ENCODE measurements at regions not wholly inside any gene's neighbourhood (a gene's known extent, or its start where the extent isn't known, plus 50 kb on each side); places are given as distances from the start of the nearest gene placed in this dataset.
"Not testable (repeated sequence)": the region's sequence is repeated elsewhere in the genome, so short reads cannot be mapped to it uniquely, and the experiment has no call there.

DNA sequence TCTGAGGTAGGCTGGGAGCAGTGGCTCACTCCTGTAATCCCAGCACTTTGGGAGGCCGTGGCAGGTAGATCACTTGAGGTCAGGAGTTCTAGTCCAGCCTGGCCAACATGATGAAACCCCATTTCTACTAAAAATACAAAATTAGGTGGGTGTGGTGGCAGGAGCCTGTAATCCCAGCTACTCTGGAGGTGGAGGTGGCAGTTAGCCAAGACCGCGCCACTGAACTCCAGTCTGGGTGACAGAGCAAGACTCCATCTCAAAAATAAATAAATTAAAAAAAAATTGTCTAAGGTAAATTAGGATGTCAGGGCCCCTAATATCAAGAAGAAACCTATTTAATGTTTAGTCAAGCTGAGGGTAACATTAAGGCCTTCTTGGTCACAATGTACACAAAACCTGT is 123.7 kb upstream of the TUSC1 start:
- intact Hi-C loops (cut with DNase I); DNase-seq (ENCODE audit: low spot score); ATAC-seq: not testable (repeated sequence)

DNA sequence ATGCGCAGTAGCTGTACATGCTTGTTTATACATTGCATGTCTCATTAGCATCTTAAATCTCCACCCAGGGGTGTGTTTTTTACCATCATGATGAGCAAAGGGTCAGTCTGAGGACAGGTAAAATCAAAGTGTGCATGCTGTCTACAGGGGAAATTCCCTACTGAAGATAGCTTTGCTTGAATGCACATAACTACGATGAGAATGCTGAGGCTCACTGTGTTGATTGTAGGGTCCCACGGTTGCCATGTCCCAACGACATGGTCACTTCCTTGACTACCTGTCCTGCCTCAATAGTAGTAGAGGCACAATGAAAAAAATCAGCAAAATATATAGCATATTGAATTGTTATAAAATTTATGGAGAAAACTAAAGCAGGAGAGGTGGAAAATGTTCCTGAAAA is 95.6 kb upstream of the TUSC1 start:
- DNase-seq (ENCODE audit: low spot score) (no peak), ATAC-seq (no peak)
- intact Hi-C loops (cut with DNase I), result no loop called here

DNA sequence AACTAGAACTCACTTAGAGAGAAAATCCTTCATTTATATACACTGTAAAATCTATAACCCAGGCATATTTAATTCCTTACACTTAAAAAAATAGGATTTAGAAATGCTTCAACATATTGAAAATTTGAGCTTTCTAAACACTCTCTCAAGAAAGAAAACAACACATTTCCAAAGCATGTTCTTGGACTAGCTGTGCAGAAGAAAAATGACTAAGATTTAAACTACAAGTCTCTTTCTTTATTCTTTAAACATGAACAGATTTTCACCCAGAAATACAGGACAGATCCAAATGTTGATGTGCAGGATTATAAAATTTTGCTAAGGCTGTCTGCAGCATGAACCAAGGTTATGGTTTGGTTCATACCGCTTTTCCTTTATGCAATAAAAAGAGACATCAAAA is 77.7 kb upstream of the TUSC1 start:
- no peak for ATAC-seq

DNA sequence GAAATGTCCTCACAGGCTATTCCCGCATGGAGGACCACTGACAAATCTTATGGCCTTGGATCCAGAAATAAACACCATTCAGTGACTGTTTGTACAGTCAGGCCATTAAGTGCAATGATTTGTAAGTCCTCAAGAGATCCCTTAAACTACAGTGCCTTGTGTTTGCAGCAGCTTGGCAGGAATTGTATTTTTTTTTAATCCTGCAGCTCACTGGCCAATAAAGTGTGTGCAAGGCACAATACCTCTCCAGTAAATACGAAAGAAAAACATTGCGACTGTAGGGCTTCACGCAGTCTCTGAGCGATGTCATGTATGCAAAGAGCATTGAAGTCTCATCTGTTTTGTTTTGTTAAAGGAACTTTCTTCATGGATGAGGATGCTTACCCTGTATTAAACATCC is 74.2 kb upstream of the TUSC1 start:
- DNase-seq (ENCODE audit: low spot score) (no peak), ATAC-seq (no peak)
- intact Hi-C loops (cut with DNase I), result no loop called here

More for the DNA sequence above, 77.7 kb upstream of the TUSC1 start:
- intact Hi-C loops (cut with DNase I), result no loop called here
- no peak for DNase-seq (ENCODE audit: low spot score)

DNA sequence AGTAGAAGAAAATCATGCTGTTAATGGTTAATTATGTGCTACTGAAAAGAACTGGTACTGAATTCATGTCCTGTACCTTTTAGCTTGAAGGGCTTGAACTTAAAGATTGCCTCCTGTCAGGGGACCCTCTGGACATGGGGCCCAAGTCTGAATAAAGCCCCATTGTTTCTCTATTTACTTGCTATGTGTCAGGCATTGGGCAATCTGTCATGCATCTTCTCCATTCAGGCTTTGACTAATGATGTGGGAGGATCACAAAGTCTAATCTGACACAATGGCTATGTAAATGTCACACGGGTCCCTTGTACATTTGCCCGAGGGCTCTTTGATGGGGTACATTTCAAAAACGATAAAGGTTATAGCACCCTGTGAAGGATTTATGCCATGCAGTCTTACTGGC is 64.0 kb upstream of the TUSC1 start:
- ATAC-seq (no peak), DNase-seq (ENCODE audit: low spot score) (no peak)
- intact Hi-C loops (cut with DNase I), result no loop called here

DNA sequence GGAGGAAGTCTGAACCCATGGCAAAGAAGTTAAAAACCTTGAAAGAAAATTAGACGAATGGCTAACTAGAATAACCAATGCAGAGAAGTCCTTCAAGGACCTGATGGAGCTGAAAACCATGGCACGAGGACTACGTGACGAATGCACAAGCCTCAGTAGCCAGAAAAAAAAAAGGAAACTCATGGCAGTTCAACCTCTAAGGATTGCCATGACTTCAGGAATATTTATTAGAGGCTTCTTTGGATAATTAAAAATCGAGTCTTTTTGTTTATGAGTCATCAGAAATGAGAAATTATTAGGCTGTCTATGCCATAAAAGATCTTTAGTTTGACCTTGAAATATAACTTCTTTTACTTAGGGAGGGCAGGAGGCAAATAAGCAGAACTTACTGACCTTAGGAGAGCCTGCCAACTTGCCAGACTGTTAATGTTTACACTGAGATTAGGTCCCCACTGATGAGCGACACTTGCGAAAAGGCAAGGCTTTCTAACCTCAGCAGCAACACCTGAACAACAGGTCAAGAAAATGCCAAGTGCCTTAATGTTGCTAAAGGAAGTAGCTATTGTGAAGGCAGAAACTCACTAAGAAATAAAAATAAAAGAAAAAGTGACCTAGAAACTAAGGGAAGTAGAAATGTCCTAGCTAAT is 55.2 kb upstream of the TUSC1 start:
- no peak for DNase-seq (ENCODE audit: low spot score)
- no peak for ATAC-seq
- intact Hi-C loops (cut with DNase I), result no loop called here

DNA sequence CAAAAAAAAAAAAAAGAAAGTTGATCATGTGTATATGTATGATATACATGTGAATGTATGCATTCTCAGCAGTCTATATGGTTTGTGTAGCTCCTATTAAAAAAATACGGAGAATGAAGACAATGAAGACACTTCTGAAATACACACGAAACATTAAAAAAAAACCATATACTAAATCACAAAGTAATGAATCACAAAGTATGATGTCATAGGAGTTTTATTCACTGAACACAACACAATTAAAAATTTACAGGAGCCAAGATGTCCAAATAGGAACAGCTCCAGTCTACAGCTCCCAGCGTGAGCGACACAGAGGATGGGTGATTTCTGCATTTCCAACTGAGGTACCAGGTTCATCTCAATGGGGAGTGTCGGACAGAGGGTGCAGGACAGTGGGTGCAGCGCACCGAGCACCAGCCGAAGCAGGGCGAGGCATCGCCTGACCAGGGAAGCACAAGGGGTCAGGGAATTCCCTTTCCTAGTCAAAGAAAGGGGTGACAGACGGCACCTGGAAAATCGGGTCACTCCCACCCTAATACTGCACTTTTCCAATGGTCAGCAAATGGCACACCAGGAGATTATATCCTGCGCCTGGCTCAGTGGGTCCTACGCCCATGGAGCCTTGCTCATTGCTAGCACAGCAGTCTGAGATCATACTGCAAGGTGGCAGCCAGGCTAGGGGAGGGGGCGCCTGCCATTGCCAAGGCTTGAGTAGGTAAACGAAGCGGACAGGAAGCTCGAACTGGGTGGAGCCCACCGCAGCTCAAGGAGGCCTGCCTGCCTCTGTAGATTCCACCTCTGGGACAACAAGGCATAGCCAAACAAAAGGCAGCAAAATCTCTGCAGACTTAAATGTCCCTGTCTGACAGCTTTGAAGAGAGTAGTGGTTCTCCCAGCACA is 53.9 kb upstream of the TUSC1 start:
- intact Hi-C loops (cut with DNase I), result not testable (repeated sequence)

More for the DNA sequence above, 53.9 kb upstream of the TUSC1 start:
- not testable (repeated sequence) for DNase-seq (ENCODE audit: low spot score); ATAC-seq
